Neural cell (in vitro differentiated cells): ENCODE measurements at regions not wholly inside any gene's neighbourhood (a gene's known extent, or its start where the extent isn't known, plus 50 kb on each side); places are given as distances from the start of the nearest gene placed in this dataset.
"Not testable (repeated sequence)": the region's sequence is repeated elsewhere in the genome, so short reads cannot be mapped to it uniquely, and the experiment has no call there.

Experiments used
- H2AFZ ChIP-seq: fragments of 200-600, 300-800 bp; sonication (generic), shearing (Covaris generic); 2 replicates; pipeline ENCODE4 v1.6.0; 2014; ENCODE audit warnings: low read depth, mild to moderate bottlenecking, antibody characterized with exemption, low read length, moderate library complexity
- H3F3A ChIP-seq: fragments of 200-600 bp; shearing (Covaris generic); 2 replicates; pipeline ENCODE4 v1.6.1; 2016; ENCODE audit warnings: mild to moderate bottlenecking, moderate library complexity, mixed read lengths, antibody characterized with exemption, low read length; ENCODE audit not compliant: insufficient read depth, poor library complexity, severe bottlenecking
- H3K27ac ChIP-seq: fragments of 200-600, 300-800 bp; sonication (generic), shearing (Covaris generic); 2 replicates; pipeline ENCODE4 v1.5.1; 2014; ENCODE audit warnings: mild to moderate bottlenecking, low read length, moderate library complexity
- H3K27me3 ChIP-seq: fragments of 300-800, 200-600 bp; sonication (generic), shearing (Covaris generic); 2 replicates; pipeline ENCODE4 v1.6.0; 2014; ENCODE audit warnings: mild to moderate bottlenecking, low read depth, low read length, moderate library complexity; ENCODE audit not compliant: insufficient read depth
- H3K36me3 ChIP-seq: fragments of 300-800, 200-600 bp; sonication (generic), shearing (Covaris generic); 2 replicates; pipeline ENCODE4 v1.5.1; 2014; ENCODE audit warnings: mild to moderate bottlenecking, antibody characterized with exemption, low read length, moderate library complexity; ENCODE audit not compliant: insufficient read depth
- H3K4me2 ChIP-seq: fragments of 300-800, 200-600 bp; sonication (generic), shearing (Covaris generic); 2 replicates; pipeline ENCODE4 v1.6.0; 2014; ENCODE audit warnings: mild to moderate bottlenecking, low read length
- H3K4me3 ChIP-seq: fragments of 300-800, 200-600 bp; sonication (generic), shearing (Covaris generic); 2 replicates; pipeline ENCODE4 v1.5.1; 2014; ENCODE audit warnings: mild to moderate bottlenecking, low read length, moderate library complexity
- H3K79me2 ChIP-seq: fragments of 200-600 bp; shearing (Covaris generic); replicated peaks from 2 replicates; pipeline ENCODE4 v1.6.0; 2014; ENCODE audit warnings: mild to moderate bottlenecking, low read length, moderate library complexity; ENCODE audit not compliant: insufficient read depth
- H3K9ac ChIP-seq: fragments of 300-800, 200-600 bp; sonication (generic), shearing (Covaris generic); 2 replicates; pipeline ENCODE4 v1.6.1; 2016; ENCODE audit warnings: mild to moderate bottlenecking, low read length, mixed read lengths
- H3K9me2 ChIP-seq: fragments of 200-600 bp; shearing (Covaris generic); 2 replicates; pipeline ENCODE4 v1.6.1; 2016; ENCODE audit warnings: mild to moderate bottlenecking, low read length, mixed read lengths; ENCODE audit not compliant: insufficient read depth
- H3K9me3 ChIP-seq: fragments of 200-600, 300-800 bp; sonication (generic), shearing (Covaris generic); 2 replicates; pipeline ENCODE4 v1.6.1; 2016; ENCODE audit warnings: mild to moderate bottlenecking, mixed run types, low read length, moderate library complexity, mixed read lengths
- H4K20me1 ChIP-seq: fragments of 200-600 bp; shearing (Covaris generic); 2 replicates; pipeline ENCODE4 v1.6.1; 2016; ENCODE audit warnings: mild to moderate bottlenecking, mixed run types; ENCODE audit not compliant: insufficient read depth
- CTCF ChIP-seq: fragments of 450-650 bp; IDR thresholded peaks from 2 replicates; pipeline ENCODE4 v1.5.1; 2014; ENCODE audit warnings: antibody characterized with exemption, mild to moderate bottlenecking, moderate library complexity; ENCODE audit not compliant: poor library complexity, severe bottlenecking
- EP300 ChIP-seq: fragments of 450-650 bp; conservative IDR thresholded peaks from 2 replicates; pipeline ENCODE4 v1.6.1; 2014; ENCODE audit warnings: antibody characterized with exemption, mild to moderate bottlenecking, moderate library complexity; ENCODE audit not compliant: poor library complexity, severe bottlenecking
- EZH2 ChIP-seq: fragments of 200-600, 300-800 bp; shearing (Covaris generic), sonication (generic); IDR thresholded peaks from 2 replicates; pipeline ENCODE4 v1.6.1; 2014; ENCODE audit warnings: antibody characterized with exemption, low read length, borderline replicate concordance, mild to moderate bottlenecking; ENCODE audit not compliant: insufficient read depth, poor library complexity, severe bottlenecking
- MXI1 ChIP-seq: fragments of 450-650 bp; conservative IDR thresholded peaks from 2 replicates; pipeline ENCODE4 v1.6.1; 2014; ENCODE audit warnings: antibody characterized with exemption, mild to moderate bottlenecking; ENCODE audit not compliant: poor library complexity, severe bottlenecking
- POLR2AphosphoS5 ChIP-seq: IDR thresholded peaks from 2 replicates; pipeline ENCODE4 v1.6.1; 2012
- RAD21 ChIP-seq: fragments of 450-650 bp; conservative IDR thresholded peaks from 2 replicates; pipeline ENCODE4 v1.6.1; 2014; ENCODE audit warnings: antibody characterized with exemption, mild to moderate bottlenecking, moderate library complexity
- REST ChIP-seq: IDR thresholded peaks from 2 replicates; pipeline ENCODE4 v1.6.1; 2012; ENCODE audit warnings: borderline replicate concordance
- SMC3 ChIP-seq: fragments of 450-650 bp; conservative IDR thresholded peaks from 2 replicates; pipeline ENCODE4 v1.6.1; 2014; ENCODE audit warnings: antibody characterized with exemption, mild to moderate bottlenecking, moderate library complexity; ENCODE audit not compliant: poor library complexity
- TAF1 ChIP-seq: IDR thresholded peaks from 2 replicates; pipeline ENCODE4 v1.6.1; 2012; ENCODE audit warnings: low read depth

DNA sequence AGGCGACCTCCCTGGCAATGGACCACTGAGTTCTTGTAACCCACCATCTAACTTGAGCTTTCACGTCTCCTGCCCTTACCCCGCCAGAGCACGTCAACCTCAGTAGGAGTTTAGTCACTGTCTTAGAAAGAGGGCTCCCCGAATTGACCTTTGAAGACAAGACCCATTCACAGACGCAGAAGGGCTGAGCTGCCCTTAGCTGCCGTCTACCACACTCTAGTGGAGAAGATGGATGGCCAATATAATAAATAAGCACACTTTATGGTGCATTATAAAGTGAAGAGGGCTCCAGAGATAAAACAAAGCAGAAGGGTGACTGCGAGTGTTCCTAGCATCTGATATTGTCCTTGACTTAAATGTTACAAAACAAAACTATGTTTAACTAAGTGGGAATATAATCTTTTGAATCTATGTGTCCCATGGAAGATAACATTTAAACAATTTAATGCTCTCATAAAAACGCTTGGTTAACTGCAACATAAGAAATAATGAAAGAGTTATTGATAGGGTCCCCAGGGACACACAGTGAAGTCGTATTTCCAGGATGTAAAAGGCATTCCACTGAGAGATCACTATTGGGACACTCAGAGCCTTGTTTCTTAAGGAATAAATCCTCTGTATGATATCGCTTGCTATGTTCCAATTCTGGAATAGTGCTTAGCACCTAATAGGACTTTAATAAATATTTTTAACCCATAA, 261.1 kb downstream of the THBS2 start:
- TF ChIP-seq MXI1 (no peak), CTCF (no peak), SMC3 (no peak), EP300 (no peak), EZH2 (no peak), TAF1 (no peak), REST (no peak), POLR2AphosphoS5 (no peak), RAD21 (no peak)
- H3K36me3 ChIP-seq = no peaks in the 10 kb centered on the region
- H3K4me2 ChIP-seq = no peak overlapping the region
- no peak overlapping the region for H3K9ac ChIP-seq
- H3K27ac ChIP-seq = no peak overlapping the region
- no peaks in the 10 kb centered on the region for H3K9me3 ChIP-seq
- H2AFZ ChIP-seq = no peak overlapping the region
- no peak overlapping the region for H3K4me3 ChIP-seq
- H3F3A ChIP-seq = no peaks in the 10 kb centered on the region
- no peaks in the 10 kb centered on the region for H3K27me3 ChIP-seq
- H3K79me2 ChIP-seq = no peaks in the 10 kb centered on the region
- H4K20me1 ChIP-seq = no peaks in the 10 kb centered on the region
- H3K9me2 ChIP-seq = no peaks in the 10 kb centered on the region

DNA sequence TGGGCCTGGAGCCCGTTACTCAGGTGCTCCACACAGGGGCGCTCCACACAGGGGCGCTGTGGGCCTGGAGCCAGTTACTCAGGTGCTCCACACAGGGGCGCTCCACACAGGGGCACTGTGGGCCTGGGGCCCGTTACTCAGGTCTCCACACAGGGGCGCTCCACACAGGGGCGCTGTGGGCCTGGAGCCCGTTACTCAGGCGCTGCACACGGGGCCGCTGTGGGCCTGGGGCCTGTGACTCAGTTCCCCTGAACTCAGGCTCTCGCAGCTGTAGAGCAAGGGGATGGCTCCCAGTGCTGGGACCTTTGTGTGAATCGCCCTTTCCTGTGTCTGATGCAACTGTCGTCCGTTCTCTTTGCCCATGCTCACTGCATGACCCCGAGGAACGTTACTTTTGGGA, 262.0 kb downstream of the THBS2 start:
- H3K9me2 ChIP-seq, H3K9ac ChIP-seq, H3K27ac ChIP-seq, H3F3A ChIP-seq, H3K9me3 ChIP-seq, H3K36me3 ChIP-seq, H3K4me2 ChIP-seq, H3K79me2 ChIP-seq, H3K4me3 ChIP-seq, H4K20me1 ChIP-seq, H2AFZ ChIP-seq, H3K27me3 ChIP-seq: not testable (repeated sequence)
